OCI-LY7 (cell line): ENCODE measurements at regions not wholly inside any gene's neighbourhood (a gene's known extent, or its start where the extent isn't known, plus 50 kb on each side); places are given as distances from the start of the nearest gene placed in this dataset.

Experiments used
- BruUV-seq: library from RNA; stranded (reverse); fragments of 400-500 nt; replicated peaks from 2 replicates; lab custom pipeline; 2021; lab: Mats Ljungman, UMichigan
- CTCF ChIA-PET: fragments of 300-600 bp; sonication (Branson Sonifier 250); formaldehyde crosslinking; loops from one replicate; lab custom pipeline; 2022; ENCODE audit warnings: antibody characterized with exemption; ENCODE audit not compliant: unreplicated experiment; lab: Charles Lee
- POLR2A ChIA-PET: fragments of 300-600 bp; sonication (Branson Sonifier 250); formaldehyde crosslinking; loops from one replicate; lab custom pipeline; 2022; ENCODE audit warnings: antibody characterized with exemption; lab: Charles Lee
- DNase-seq: peaks from one replicate; pipeline ENCODE4 v3.0.0-alpha.2; 2015; ENCODE audit warnings: low spot score
- H2AFZ ChIP-seq: fragments of 200-600 bp; sonication (generic), shearing (Covaris generic); 2 replicates; pipeline ENCODE4 v1.6.1; 2014; ENCODE audit warnings: mild to moderate bottlenecking, antibody characterized with exemption, low read length, moderate library complexity
- H3K27ac ChIP-seq: fragments of 200-600 bp; sonication (generic); 2 replicates; pipeline ENCODE4 v1.5.1; 2014; ENCODE audit warnings: mixed run types, low read depth, mild to moderate bottlenecking, moderate library complexity, low read length, inconsistent platforms; ENCODE audit not compliant: poor library complexity, severe bottlenecking
- H3K36me3 ChIP-seq: fragments of 200-600 bp; sonication (generic); 2 replicates; pipeline ENCODE4 v1.6.1; 2014; ENCODE audit warnings: mild to moderate bottlenecking, antibody characterized with exemption, low read length, moderate library complexity, mixed read lengths; ENCODE audit not compliant: insufficient read depth
- H3K4me1 ChIP-seq: fragments of 200-600 bp; sonication (generic); 2 replicates; pipeline ENCODE4 v1.5.1; 2014; ENCODE audit warnings: mild to moderate bottlenecking, low read length; ENCODE audit not compliant: insufficient read depth, poor library complexity, severe bottlenecking
- H3K4me2 ChIP-seq: fragments of 200-600 bp; sonication (generic); 2 replicates; pipeline ENCODE4 v1.6.1; 2014; ENCODE audit warnings: mild to moderate bottlenecking, low read length
- H3K4me3 ChIP-seq: fragments of 200-600 bp; sonication (generic); 2 replicates; pipeline ENCODE4 v1.5.1; 2014; ENCODE audit warnings: mild to moderate bottlenecking, low read depth, low read length; ENCODE audit not compliant: poor library complexity, severe bottlenecking
- H3K79me2 ChIP-seq: fragments of 200-600 bp; sonication (generic); 2 replicates; pipeline ENCODE4 v1.6.1; 2016; ENCODE audit warnings: low read depth, mild to moderate bottlenecking, low read length, moderate library complexity, mixed read lengths; ENCODE audit not compliant: insufficient read depth
- H3K9me2 ChIP-seq: fragments of 200-600 bp; sonication (generic); 2 replicates; pipeline ENCODE4 v1.6.1; 2016; ENCODE audit warnings: mild to moderate bottlenecking, low read length, mixed read lengths; ENCODE audit not compliant: insufficient read depth
- H3K9me3 ChIP-seq: fragments of 200-600 bp; sonication (generic); 2 replicates; pipeline ENCODE4 v1.6.1; 2014; ENCODE audit warnings: mild to moderate bottlenecking, mixed run types, low read length, mixed read lengths
- H4K20me1 ChIP-seq: fragments of 200-600 bp; sonication (generic); 2 replicates; pipeline ENCODE4 v1.6.1; 2014; ENCODE audit warnings: mild to moderate bottlenecking, antibody characterized with exemption, low read length, moderate library complexity, mixed read lengths; ENCODE audit not compliant: insufficient read depth
- CTCF ChIP-seq: fragments of 200-600 bp; sonication (generic); conservative IDR thresholded peaks from 2 replicates; pipeline ENCODE4 v1.5.1; 2014; ENCODE audit warnings: mild to moderate bottlenecking, antibody characterized with exemption, low read length, moderate library complexity, mixed read lengths
- EZH2phosphoT487 ChIP-seq: fragments of 200-600 bp; sonication (generic); IDR thresholded peaks from 2 replicates; pipeline ENCODE4 v1.6.1; 2018; ENCODE audit warnings: low read depth, borderline replicate concordance, mild to moderate bottlenecking, mixed run types, antibody characterized with exemption, low read length, moderate library complexity, mixed read lengths
- intact Hi-C: fragments of 100-400 bp; cut with micrococcal nuclease; formaldehyde crosslinking; loops from one replicate; pipeline ENCODE4 v1.10.0; 2022; ENCODE audit not compliant: unreplicated experiment

- no TSS peak for BruUV-seq
- H3K4me1 ChIP-seq = no peaks in the 10 kb centered on the region
- CTCF ChIA-PET = no interaction called here
- intact Hi-C loops = no loop called here
- no peaks in the 10 kb centered on the region for H3K79me2 ChIP-seq
- H2AFZ ChIP-seq = no peak overlapping the region
- no peaks in the 10 kb centered on the region for H3K36me3 ChIP-seq
- H3K9me2 ChIP-seq = no peaks in the 10 kb centered on the region
- no peak overlapping the region for H3K4me3 ChIP-seq
- no peak overlapping the region for H3K4me2 ChIP-seq
- no peaks in the 10 kb centered on the region for H3K9me3 ChIP-seq
- H3K27ac ChIP-seq = no peak overlapping the region
- H4K20me1 ChIP-seq = no peaks in the 10 kb centered on the region
- POLR2A ChIA-PET = no interaction called here
- no peak for DNase-seq
- TF ChIP-seq EZH2phosphoT487 = no peak
- TF ChIP-seq CTCF = no peak
Measured at GRCh38 chr2:228503731-228504130, 322.2 kb upstream of the SPHKAP start.

- H3K79me2 ChIP-seq = no peaks in the 10 kb centered on the region
- no peaks in the 10 kb centered on the region for H4K20me1 ChIP-seq
- H3K4me2 ChIP-seq = no peak overlapping the region
- H3K4me3 ChIP-seq = no peak overlapping the region
- H3K27ac ChIP-seq = no peak overlapping the region
- no peaks in the 10 kb centered on the region for H3K36me3 ChIP-seq
- ChIA-PET POLR2A (no interaction called here), CTCF (no interaction called here)
- intact Hi-C loops = no loop called here
- BruUV-seq = no TSS peak
- H3K4me1 ChIP-seq = no peaks in the 10 kb centered on the region
- H3K9me2 ChIP-seq = no peaks in the 10 kb centered on the region
- no peaks in the 10 kb centered on the region for H3K9me3 ChIP-seq
- H2AFZ ChIP-seq = no peak overlapping the region
- TF ChIP-seq EZH2phosphoT487 = no peak
- no peak for TF ChIP-seq CTCF
- no peak for DNase-seq
Measured at GRCh38 chr2:228493852-228494251, 312.4 kb upstream of the SPHKAP start.

- DNase-seq = no peak
- H3K9me2 ChIP-seq = no peaks in the 10 kb centered on the region
- TF ChIP-seq CTCF = no peak
- no peak for TF ChIP-seq EZH2phosphoT487
- ChIA-PET POLR2A (no interaction called here), CTCF (no interaction called here)
- no peaks in the 10 kb centered on the region for H4K20me1 ChIP-seq
- intact Hi-C loops = no loop called here
- no peak overlapping the region for H2AFZ ChIP-seq
- no peak overlapping the region for H3K4me3 ChIP-seq
- H3K79me2 ChIP-seq = no peaks in the 10 kb centered on the region
- no TSS peak for BruUV-seq
- H3K36me3 ChIP-seq = no peaks in the 10 kb centered on the region
- no peaks in the 10 kb centered on the region for H3K4me1 ChIP-seq
- no peaks in the 10 kb centered on the region for H3K9me3 ChIP-seq
- no peak overlapping the region for H3K4me2 ChIP-seq
- H3K27ac ChIP-seq = no peak overlapping the region
Measured at GRCh38 chr2:228479014-228479413, 297.5 kb upstream of the SPHKAP start.
